Astrocyte (in vitro differentiated cells and primary cell): ENCODE measurements at regions not wholly inside any gene's neighbourhood (a gene's known extent, or its start where the extent isn't known, plus 50 kb on each side); places are given as distances from the start of the nearest gene placed in this dataset.

Experiments used
- DNase-seq: peaks from one replicate; pipeline ENCODE4 v3.0.0-alpha.2; 2010; ENCODE audit warnings: low read depth
- FAIRE-seq: peaks from 2 replicates; lab custom pipeline; 2011; peaks lifted over from hg19 to GRCh38; lab: Jason Lieb, UNC
- H2AFZ ChIP-seq: 2 replicates; pipeline ENCODE4 v1.6.0; 2012; ENCODE audit warnings: low read depth, low read length, inconsistent platforms
- H3K27ac ChIP-seq: 2 replicates; pipeline ENCODE4 v1.5.1; 2011; ENCODE audit warnings: low read depth, low read length, inconsistent platforms
- H3K27me3 ChIP-seq: 2 replicates; pipeline ENCODE4 v1.6.0; 2011; ENCODE audit warnings: low read length, inconsistent platforms; ENCODE audit not compliant: insufficient read depth
- H3K36me3 ChIP-seq: 2 replicates; pipeline ENCODE4 v1.5.1; 2011; ENCODE audit warnings: low read length, inconsistent platforms; ENCODE audit not compliant: insufficient read depth
- H3K4me1 ChIP-seq: 2 replicates; pipeline ENCODE4 v1.5.1; 2011; ENCODE audit warnings: low read length, inconsistent platforms; ENCODE audit not compliant: insufficient read depth
- H3K4me2 ChIP-seq: 2 replicates; pipeline ENCODE4 v1.6.0; 2012; ENCODE audit warnings: low read length, inconsistent platforms
- H3K4me3 ChIP-seq: 2 replicates; pipeline ENCODE4 v1.5.1; 2011; ENCODE audit warnings: low read depth, mild to moderate bottlenecking, low read length, inconsistent platforms; ENCODE audit not compliant: insufficient read depth
- H3K79me2 ChIP-seq: 2 replicates; pipeline ENCODE4 v1.6.0; 2012; ENCODE audit warnings: mild to moderate bottlenecking, low read length, inconsistent platforms; ENCODE audit not compliant: insufficient read depth
- H3K9ac ChIP-seq: 2 replicates; pipeline ENCODE4 v1.6.0; 2012; ENCODE audit warnings: mild to moderate bottlenecking, low read length, inconsistent platforms
- H3K9me3 ChIP-seq: 2 replicates; pipeline ENCODE4 v1.5.1; 2012; ENCODE audit warnings: low read depth, mild to moderate bottlenecking, low read length, inconsistent platforms; ENCODE audit not compliant: insufficient read depth
- H4K20me1 ChIP-seq: 2 replicates; pipeline ENCODE4 v1.6.0; 2012; ENCODE audit warnings: low read length, inconsistent platforms; ENCODE audit not compliant: insufficient read depth
- H3K27ac Mint-ChIP-seq: one replicate; pipeline ENCODE4 v1.8.0; 2021; ENCODE audit warnings: mild to moderate bottlenecking, mixed read lengths; ENCODE audit not compliant: unreplicated experiment
- H3K27me3 Mint-ChIP-seq: one replicate; pipeline ENCODE4 v1.8.0; 2021; ENCODE audit warnings: low read depth, mixed read lengths; ENCODE audit not compliant: unreplicated experiment
- H3K36me3 Mint-ChIP-seq: one replicate; pipeline ENCODE4 v1.8.0; 2021; ENCODE audit warnings: low read depth, mixed read lengths; ENCODE audit not compliant: unreplicated experiment
- H3K4me1 Mint-ChIP-seq: one replicate; pipeline ENCODE4 v1.8.0; 2021; ENCODE audit warnings: low read depth, mixed read lengths; ENCODE audit not compliant: unreplicated experiment
- H3K4me3 Mint-ChIP-seq: one replicate; pipeline ENCODE4 v1.8.0; 2021; ENCODE audit warnings: mild to moderate bottlenecking, moderate library complexity, mixed read lengths; ENCODE audit not compliant: unreplicated experiment
- H3K9me3 Mint-ChIP-seq: one replicate; pipeline ENCODE4 v1.8.0; 2021; ENCODE audit warnings: mild to moderate bottlenecking, mixed read lengths; ENCODE audit not compliant: unreplicated experiment
- EZH2 ChIP-seq: IDR thresholded peaks from 2 replicates; pipeline ENCODE4 v1.6.1; 2012; ENCODE audit warnings: mild to moderate bottlenecking, low read length, inconsistent platforms; ENCODE audit not compliant: insufficient read depth
- TF ChIP-seq, protein P1 (sequence below): IDR thresholded peaks from 2 replicates; pipeline ENCODE4 v1.5.1; 2011; ENCODE audit warnings: low read depth, mild to moderate bottlenecking, inconsistent platforms, low read length, moderate library complexity; ENCODE audit not compliant: insufficient read depth

DNA sequence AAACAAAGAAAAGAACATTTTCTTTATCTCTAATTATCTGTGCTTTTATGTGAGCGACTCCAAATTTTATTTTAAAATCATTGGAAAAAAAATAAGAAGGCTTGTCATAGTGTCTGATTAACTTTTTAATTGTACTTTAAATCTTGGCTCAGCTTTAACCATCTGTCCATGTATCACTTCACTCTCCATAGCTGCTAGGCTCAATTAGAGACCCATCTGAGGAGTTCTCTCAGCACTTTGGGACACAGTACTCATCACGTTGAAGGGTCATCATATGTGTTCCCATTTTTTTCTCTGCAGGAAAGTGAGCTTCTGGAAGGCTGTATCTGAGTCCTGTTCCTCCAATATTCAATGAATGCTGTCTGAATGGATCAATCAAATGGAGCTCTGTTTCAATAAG, 908.5 kb upstream of the ROBO1 start:
- H3K27me3 Mint-ChIP-seq: no peaks in the 10 kb centered on the region
- H3K4me2 ChIP-seq: no peak overlapping the region
- TF ChIP-seq, protein P1, sequence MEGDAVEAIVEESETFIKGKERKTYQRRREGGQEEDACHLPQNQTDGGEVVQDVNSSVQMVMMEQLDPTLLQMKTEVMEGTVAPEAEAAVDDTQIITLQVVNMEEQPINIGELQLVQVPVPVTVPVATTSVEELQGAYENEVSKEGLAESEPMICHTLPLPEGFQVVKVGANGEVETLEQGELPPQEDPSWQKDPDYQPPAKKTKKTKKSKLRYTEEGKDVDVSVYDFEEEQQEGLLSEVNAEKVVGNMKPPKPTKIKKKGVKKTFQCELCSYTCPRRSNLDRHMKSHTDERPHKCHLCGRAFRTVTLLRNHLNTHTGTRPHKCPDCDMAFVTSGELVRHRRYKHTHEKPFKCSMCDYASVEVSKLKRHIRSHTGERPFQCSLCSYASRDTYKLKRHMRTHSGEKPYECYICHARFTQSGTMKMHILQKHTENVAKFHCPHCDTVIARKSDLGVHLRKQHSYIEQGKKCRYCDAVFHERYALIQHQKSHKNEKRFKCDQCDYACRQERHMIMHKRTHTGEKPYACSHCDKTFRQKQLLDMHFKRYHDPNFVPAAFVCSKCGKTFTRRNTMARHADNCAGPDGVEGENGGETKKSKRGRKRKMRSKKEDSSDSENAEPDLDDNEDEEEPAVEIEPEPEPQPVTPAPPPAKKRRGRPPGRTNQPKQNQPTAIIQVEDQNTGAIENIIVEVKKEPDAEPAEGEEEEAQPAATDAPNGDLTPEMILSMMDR: no peak
- TF ChIP-seq EZH2: no peak
- H3K9ac ChIP-seq: no peak overlapping the region
- no peaks in the 10 kb centered on the region for H3K27me3 ChIP-seq
- FAIRE-seq (no peak), DNase-seq (no peak)
- no peak overlapping the region for H3K4me3 Mint-ChIP-seq
- no peak overlapping the region for H3K4me3 ChIP-seq
- no peaks in the 10 kb centered on the region for H4K20me1 ChIP-seq
- no peaks in the 10 kb centered on the region for H3K4me1 Mint-ChIP-seq
- H3K9me3 ChIP-seq: no peaks in the 10 kb centered on the region
- H3K9me3 Mint-ChIP-seq: no peaks in the 10 kb centered on the region
- H3K4me1 ChIP-seq: no peaks in the 10 kb centered on the region
- H3K36me3 Mint-ChIP-seq: no peaks in the 10 kb centered on the region
- no peak overlapping the region for H3K27ac ChIP-seq
- no peak overlapping the region for H2AFZ ChIP-seq
- H3K79me2 ChIP-seq: no peaks in the 10 kb centered on the region
- no peak overlapping the region for H3K27ac Mint-ChIP-seq
- no peaks in the 10 kb centered on the region for H3K36me3 ChIP-seq

DNA sequence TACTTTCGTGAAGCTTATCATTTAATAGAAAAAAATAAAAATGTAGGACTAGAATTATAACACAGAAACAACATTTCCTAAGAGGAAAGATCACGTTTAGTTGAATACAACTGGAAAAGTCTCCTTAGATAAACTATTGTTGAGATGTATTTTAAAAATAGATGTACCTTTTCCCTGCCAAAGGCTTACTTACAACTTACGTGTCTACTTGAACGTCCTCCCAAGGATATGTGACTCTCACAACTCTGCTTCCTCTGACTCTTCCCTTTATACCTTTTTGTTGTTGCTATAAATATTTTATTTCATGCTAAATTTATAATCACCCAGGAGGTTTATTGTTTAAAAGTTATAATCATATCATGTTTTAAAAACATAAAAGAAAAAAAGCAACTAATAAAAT, 908.0 kb upstream of the ROBO1 start:
- no peak overlapping the region for H2AFZ ChIP-seq
- no peaks in the 10 kb centered on the region for H4K20me1 ChIP-seq
- H3K9ac ChIP-seq: no peak overlapping the region
- H3K9me3 ChIP-seq: no peaks in the 10 kb centered on the region
- no peaks in the 10 kb centered on the region for H3K79me2 ChIP-seq
- Mint-ChIP-seq H3K27ac (no peak overlapping the region), H3K4me3 (no peak overlapping the region), H3K9me3 (no peaks in the 10 kb centered on the region), H3K4me1 (no peaks in the 10 kb centered on the region), H3K27me3 (no peaks in the 10 kb centered on the region), H3K36me3 (no peaks in the 10 kb centered on the region)
- TF ChIP-seq EZH2: no peak
- TF ChIP-seq, protein P1: no peak
- H3K4me3 ChIP-seq: no peak overlapping the region
- no peak for FAIRE-seq
- no peak for DNase-seq
- H3K27ac ChIP-seq: no peak overlapping the region
- H3K4me2 ChIP-seq: no peak overlapping the region
- no peaks in the 10 kb centered on the region for H3K27me3 ChIP-seq
- no peaks in the 10 kb centered on the region for H3K4me1 ChIP-seq
- no peaks in the 10 kb centered on the region for H3K36me3 ChIP-seq

DNA sequence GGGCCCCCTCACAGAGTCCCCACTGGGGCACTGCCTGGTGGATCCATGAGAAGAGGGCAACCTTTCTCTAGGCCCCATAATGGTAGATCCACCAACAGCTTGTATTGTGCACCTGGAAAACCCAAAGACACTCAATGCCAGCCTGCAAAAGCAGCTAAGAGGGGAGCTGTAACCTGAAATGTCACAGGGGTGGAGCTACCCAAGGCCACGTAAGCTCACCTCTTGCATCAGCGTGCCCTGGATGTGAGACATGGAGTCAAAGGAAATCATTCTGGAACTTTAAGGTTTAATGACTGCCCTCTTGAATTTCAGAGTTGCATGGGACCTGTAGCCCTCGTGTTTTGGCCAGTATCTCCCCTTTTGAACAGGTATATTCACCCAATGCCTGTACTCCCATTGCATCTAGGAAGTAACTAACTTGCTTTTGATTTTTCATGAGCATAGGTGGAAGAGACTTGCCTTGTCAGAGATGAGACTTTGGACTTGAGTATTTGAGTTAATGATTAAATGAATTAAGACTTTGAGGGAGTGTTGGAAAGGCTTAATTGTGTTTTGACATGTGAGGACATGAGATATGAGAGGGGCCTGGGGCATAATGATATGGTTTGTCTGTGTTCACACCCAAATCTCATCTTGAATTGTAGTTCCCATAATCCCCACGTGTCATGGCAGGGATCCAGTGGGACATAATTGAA, 900.9 kb upstream of the ROBO1 start:
- Mint-ChIP-seq H3K4me3 (no peak overlapping the region), H3K4me1 (no peaks in the 10 kb centered on the region), H3K27ac (no peak overlapping the region), H3K27me3 (no peaks in the 10 kb centered on the region), H3K36me3 (no peaks in the 10 kb centered on the region), H3K9me3 (peaks cover 14% of the 10 kb centered on the region)
- no peak for DNase-seq
- H3K4me2 ChIP-seq: no peak overlapping the region
- H3K36me3 ChIP-seq: no peaks in the 10 kb centered on the region
- H3K27ac ChIP-seq: no peak overlapping the region
- no peaks in the 10 kb centered on the region for H3K27me3 ChIP-seq
- no peak overlapping the region for H3K9ac ChIP-seq
- no peak for FAIRE-seq
- peaks cover 5% of the 10 kb centered on the region for H3K9me3 ChIP-seq
- H3K79me2 ChIP-seq: no peaks in the 10 kb centered on the region
- no peak for TF ChIP-seq EZH2
- TF ChIP-seq, protein P1: no peak
- no peaks in the 10 kb centered on the region for H4K20me1 ChIP-seq
- no peaks in the 10 kb centered on the region for H3K4me1 ChIP-seq
- H3K4me3 ChIP-seq: no peak overlapping the region
- H2AFZ ChIP-seq: no peak overlapping the region
